IMR-90 (cell line): ENCODE measurements at regions not wholly inside any gene's neighbourhood (a gene's known extent, or its start where the extent isn't known, plus 50 kb on each side); places are given as distances from the start of the nearest gene placed in this dataset.

Experiments
- BHLHE40 ChIP-seq: fragments of 150-350 bp; IDR thresholded peaks from 2 replicates; pipeline ENCODE4 v1.6.1; 2016; ENCODE audit warnings: mild to moderate bottlenecking, low read depth, low read length
- CEBPB ChIP-seq: IDR thresholded peaks from 2 replicates; pipeline ENCODE4 v1.6.1; 2012; ENCODE audit warnings: low read depth, low read length, improper control_type of control experiment
- CTCF ChIP-seq: conservative IDR thresholded peaks from 2 replicates; pipeline ENCODE4 v1.5.1; 2012; ENCODE audit warnings: mild to moderate bottlenecking, low read depth, low read length, improper control_type of control experiment
- ELK1 ChIP-seq: fragments of 150-350 bp; IDR thresholded peaks from 2 replicates; pipeline ENCODE4 v1.6.1; 2016; ENCODE audit warnings: low read depth, mild to moderate bottlenecking, low read length, moderate library complexity, borderline replicate concordance
- FOS ChIP-seq: fragments of 150-350 bp; IDR thresholded peaks from 2 replicates; pipeline ENCODE4 v1.6.1; 2016; ENCODE audit warnings: low read depth, low read length
- MAFK ChIP-seq: IDR thresholded peaks from 2 replicates; pipeline ENCODE4 v1.6.1; 2012; ENCODE audit warnings: low read depth, low read length, improper control_type of control experiment
- POLR2A ChIP-seq: IDR thresholded peaks from 2 replicates; pipeline ENCODE4 v1.6.1; 2012; ENCODE audit warnings: mild to moderate bottlenecking, low read depth, low read length
- RAD21 ChIP-seq: IDR thresholded peaks from 2 replicates; pipeline ENCODE4 v1.6.1; 2012; ENCODE audit warnings: low read length, improper control_type of control experiment
- USF2 ChIP-seq: fragments of 150-350 bp; IDR thresholded peaks from 2 replicates; pipeline ENCODE4 v1.6.1; 2017; ENCODE audit warnings: mild to moderate bottlenecking, antibody characterized with exemption, low read length, low read depth

DNA sequence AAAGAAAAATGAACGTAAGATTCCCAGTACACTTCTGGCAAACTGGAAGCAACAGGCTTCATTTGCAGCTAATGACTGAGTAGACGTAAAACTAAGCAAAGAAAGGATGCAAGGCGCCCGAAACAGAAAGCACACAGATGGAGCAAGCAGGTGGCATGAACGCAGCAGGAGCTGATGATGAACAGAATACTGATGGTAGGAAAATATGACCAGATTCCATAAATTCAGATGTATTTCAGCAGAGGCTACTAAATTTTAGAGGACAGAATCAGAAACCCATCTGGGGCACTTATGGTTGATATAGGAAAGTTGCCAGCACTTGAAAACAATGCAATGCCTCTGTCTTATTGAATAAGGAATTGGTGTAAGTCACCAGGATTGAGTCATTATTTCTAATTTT, 658.7 kb upstream of the LINC00305 start:
- TF ChIP-seq CTCF (no peak), ELK1 (no peak), CEBPB (no peak), RAD21 (no peak), BHLHE40 (no peak), POLR2A (no peak), USF2 (no peak), MAFK (no peak), FOS (no peak)
